Fibroblast of mammary gland (primary cell): ENCODE measurements at regions not wholly inside any gene's neighbourhood (a gene's known extent, or its start where the extent isn't known, plus 50 kb on each side); places are given as distances from the start of the nearest gene placed in this dataset.
A peak's percentile ranks its signal among the peaks of the same experiment; 100 is the strongest.

Experiments
- DNase-seq: peaks from one replicate; pipeline ENCODE4 v3.0.0-alpha.2; 2010; ENCODE audit warnings: low read depth
- H3K4me3 ChIP-seq: 2 replicates; pipeline ENCODE4 v1.5.1; 2011; ENCODE audit warnings: low read depth, mild to moderate bottlenecking, low read length, moderate library complexity; ENCODE audit not compliant: control insufficient read depth
- CTCF ChIP-seq: conservative IDR thresholded peaks from 2 replicates; pipeline ENCODE4 v1.5.1; 2011; ENCODE audit warnings: low read depth, low read length, inconsistent platforms; ENCODE audit not compliant: control insufficient read depth, insufficient read depth

- H3K4me3 ChIP-seq = no peak overlapping the region
- no peak for TF ChIP-seq CTCF
- DNase-seq = no peak
These were observed 91.2 kb downstream of the ARRDC4 start for GRCh38 chr15:98051734-98052133.

GRCh38 chr15:98057453-98057852, 97.0 kb downstream of the ARRDC4 start:
- no peak overlapping the region for H3K4me3 ChIP-seq
- TF ChIP-seq CTCF = no peak
- DNase-seq = no peak

GRCh38 chr15:98062869-98063268, 102.4 kb downstream of the ARRDC4 start:
- no peak for TF ChIP-seq CTCF

GRCh38 chr15:98063315-98063714, 102.8 kb downstream of the ARRDC4 start:
- TF ChIP-seq CTCF = no peak
- no peak overlapping the region for H3K4me3 ChIP-seq
- DNase-seq = no peak

More at GRCh38 chr15:98062869-98063268, 102.4 kb downstream of the ARRDC4 start:
- H3K4me3 ChIP-seq = no peak overlapping the region
- DNase-seq = no peak

GRCh38 chr15:98063871-98064270, 103.4 kb downstream of the ARRDC4 start:
- DNase-seq = peak; percentile 5

GRCh38 chr15:98067339-98067738, 106.8 kb downstream of the ARRDC4 start:
- DNase-seq = no peak
- H3K4me3 ChIP-seq = no peak overlapping the region
- no peak for TF ChIP-seq CTCF

More at GRCh38 chr15:98063871-98064270, 103.4 kb downstream of the ARRDC4 start:
- no peak overlapping the region for H3K4me3 ChIP-seq
- no peak for TF ChIP-seq CTCF

GRCh38 chr15:98069256-98069655, 108.8 kb downstream of the ARRDC4 start:
- no peak overlapping the region for H3K4me3 ChIP-seq
- TF ChIP-seq CTCF = no peak
- no peak for DNase-seq
